ENCODE measurements at regions not wholly inside any gene's neighbourhood (a gene's known extent, or its start where the extent isn't known, plus 50 kb on each side); places are given as distances from the start of the nearest gene placed in this dataset.

DNA sequence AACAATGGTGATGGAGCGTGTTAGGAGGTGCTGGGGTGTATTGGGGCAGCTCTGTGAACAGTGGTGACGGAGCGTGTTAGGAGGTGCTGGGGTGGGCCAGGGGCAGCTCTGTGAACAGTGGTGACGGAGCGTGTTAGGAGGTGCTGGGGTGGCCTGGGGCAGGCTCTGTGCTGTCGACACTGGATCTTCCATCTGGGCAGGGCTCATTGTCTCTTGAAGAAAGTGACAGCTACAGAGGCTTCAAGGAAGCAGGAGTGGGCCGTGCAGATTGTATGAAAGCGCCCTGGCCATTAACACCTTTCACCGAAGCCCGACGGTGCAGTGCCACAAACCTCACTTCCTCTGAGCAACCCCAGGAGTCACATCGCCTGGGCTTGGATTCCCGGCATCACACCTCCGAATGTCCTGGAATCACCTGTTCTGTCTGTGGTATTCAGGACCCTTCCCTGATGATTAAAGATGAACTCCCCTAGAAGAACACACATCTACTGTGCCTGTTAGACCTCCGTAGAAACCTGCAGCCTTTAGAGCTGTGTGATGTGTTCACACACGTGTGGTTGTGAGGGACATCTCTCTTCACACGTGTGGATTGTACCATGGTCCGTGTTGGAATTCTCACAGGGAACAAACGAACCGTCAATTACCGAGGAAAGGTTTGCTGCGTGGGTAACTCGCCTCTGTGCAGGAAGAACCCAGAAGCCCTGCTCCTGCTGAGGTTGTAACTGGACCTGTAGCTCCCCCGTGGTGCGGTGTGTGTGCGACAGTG, 377.7 kb downstream of the THBS2 start:
- Histone ChIP-seq H2AFZ (ENCODE audit: low read length) (no peak overlapping the region), H3K36me3 (replicated peaks; ENCODE audit: insufficient read depth, low read length) (no peaks in the 10 kb centered on the region), H3K9me3 (replicated peaks; ENCODE audit: insufficient read depth, low read length) (no peaks in the 10 kb centered on the region), H3F3A (ENCODE audit: insufficient read depth, low read length) (no peaks in the 10 kb centered on the region), H3K79me2 (ENCODE audit: low read length) (no peaks in the 10 kb centered on the region), H4K20me1 (ENCODE audit: insufficient read depth, low read length) (no peaks in the 10 kb centered on the region), H3K4me1 (ENCODE audit: low read length) (no peaks in the 10 kb centered on the region), H3K27me3 (replicated peaks; ENCODE audit: insufficient read depth, low read length) (no peaks in the 10 kb centered on the region), H3K4me3 (ENCODE audit: low read length) (no peak overlapping the region), H3K27ac (ENCODE audit: low read length) (no peak overlapping the region), H3K9ac (ENCODE audit: low read length) (no peak overlapping the region), H3K9me2 (replicated peaks; ENCODE audit: insufficient read depth, low read length) (no peaks in the 10 kb centered on the region), H3K4me2 (ENCODE audit: low read depth, low read length) (no peak overlapping the region)
- no peak for TF ChIP-seq EZH2 (optimal IDR thresholded peaks at IDR 0.05; ENCODE audit: low read depth, low read length)
- TF ChIP-seq EZH2phosphoT487 (IDR thresholded peaks at IDR 0.05; ENCODE audit: low read length): no peak
- TF ChIP-seq, protein P1, sequence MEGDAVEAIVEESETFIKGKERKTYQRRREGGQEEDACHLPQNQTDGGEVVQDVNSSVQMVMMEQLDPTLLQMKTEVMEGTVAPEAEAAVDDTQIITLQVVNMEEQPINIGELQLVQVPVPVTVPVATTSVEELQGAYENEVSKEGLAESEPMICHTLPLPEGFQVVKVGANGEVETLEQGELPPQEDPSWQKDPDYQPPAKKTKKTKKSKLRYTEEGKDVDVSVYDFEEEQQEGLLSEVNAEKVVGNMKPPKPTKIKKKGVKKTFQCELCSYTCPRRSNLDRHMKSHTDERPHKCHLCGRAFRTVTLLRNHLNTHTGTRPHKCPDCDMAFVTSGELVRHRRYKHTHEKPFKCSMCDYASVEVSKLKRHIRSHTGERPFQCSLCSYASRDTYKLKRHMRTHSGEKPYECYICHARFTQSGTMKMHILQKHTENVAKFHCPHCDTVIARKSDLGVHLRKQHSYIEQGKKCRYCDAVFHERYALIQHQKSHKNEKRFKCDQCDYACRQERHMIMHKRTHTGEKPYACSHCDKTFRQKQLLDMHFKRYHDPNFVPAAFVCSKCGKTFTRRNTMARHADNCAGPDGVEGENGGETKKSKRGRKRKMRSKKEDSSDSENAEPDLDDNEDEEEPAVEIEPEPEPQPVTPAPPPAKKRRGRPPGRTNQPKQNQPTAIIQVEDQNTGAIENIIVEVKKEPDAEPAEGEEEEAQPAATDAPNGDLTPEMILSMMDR (IDR thresholded peaks at IDR 0.05; ENCODE audit: low read length): no peak
- DNase-seq: no peak

DNA sequence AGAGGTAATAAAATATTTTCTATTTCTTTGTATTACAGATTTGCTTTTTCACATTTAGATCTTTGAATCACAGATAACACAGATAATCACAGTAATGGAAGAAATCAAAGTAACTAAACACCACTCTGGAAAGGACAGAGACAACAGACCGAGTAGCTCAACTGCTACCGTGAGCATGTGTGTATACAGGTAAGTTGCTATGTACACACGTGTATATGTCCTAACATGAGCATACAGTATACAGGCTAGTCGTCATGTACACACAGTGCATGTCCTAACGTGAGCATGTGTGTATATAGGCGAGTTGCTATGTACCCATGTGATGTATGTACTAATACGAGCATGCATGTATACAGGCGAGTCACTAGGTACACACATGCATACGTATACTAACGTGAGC, 379.0 kb downstream of the THBS2 start:
- H3K9ac ChIP-seq (ENCODE audit: low read length): no peak overlapping the region
- H3K9me3 ChIP-seq (replicated peaks; ENCODE audit: insufficient read depth, low read length): no peaks in the 10 kb centered on the region
- no peaks in the 10 kb centered on the region for H4K20me1 ChIP-seq (ENCODE audit: insufficient read depth, low read length)
- no peak overlapping the region for H3K27ac ChIP-seq (ENCODE audit: low read length)
- H3K79me2 ChIP-seq (ENCODE audit: low read length): no peaks in the 10 kb centered on the region
- TF ChIP-seq, protein P1 (IDR thresholded peaks at IDR 0.05; ENCODE audit: low read length): no peak
- no peak for TF ChIP-seq EZH2 (optimal IDR thresholded peaks at IDR 0.05; ENCODE audit: low read depth, low read length)
- no peak for TF ChIP-seq EZH2phosphoT487 (IDR thresholded peaks at IDR 0.05; ENCODE audit: low read length)
- no peak overlapping the region for H3K4me3 ChIP-seq (ENCODE audit: low read length)
- H3K36me3 ChIP-seq (replicated peaks; ENCODE audit: insufficient read depth, low read length): no peaks in the 10 kb centered on the region
- no peak overlapping the region for H3K4me2 ChIP-seq (ENCODE audit: low read depth, low read length)
- DNase-seq: no peak
- H3K4me1 ChIP-seq (ENCODE audit: low read length): no peaks in the 10 kb centered on the region
- no peaks in the 10 kb centered on the region for H3K27me3 ChIP-seq (replicated peaks; ENCODE audit: insufficient read depth, low read length)
- no peaks in the 10 kb centered on the region for H3K9me2 ChIP-seq (replicated peaks; ENCODE audit: insufficient read depth, low read length)
- no peaks in the 10 kb centered on the region for H3F3A ChIP-seq (ENCODE audit: insufficient read depth, low read length)
- H2AFZ ChIP-seq (ENCODE audit: low read length): no peak overlapping the region

DNA sequence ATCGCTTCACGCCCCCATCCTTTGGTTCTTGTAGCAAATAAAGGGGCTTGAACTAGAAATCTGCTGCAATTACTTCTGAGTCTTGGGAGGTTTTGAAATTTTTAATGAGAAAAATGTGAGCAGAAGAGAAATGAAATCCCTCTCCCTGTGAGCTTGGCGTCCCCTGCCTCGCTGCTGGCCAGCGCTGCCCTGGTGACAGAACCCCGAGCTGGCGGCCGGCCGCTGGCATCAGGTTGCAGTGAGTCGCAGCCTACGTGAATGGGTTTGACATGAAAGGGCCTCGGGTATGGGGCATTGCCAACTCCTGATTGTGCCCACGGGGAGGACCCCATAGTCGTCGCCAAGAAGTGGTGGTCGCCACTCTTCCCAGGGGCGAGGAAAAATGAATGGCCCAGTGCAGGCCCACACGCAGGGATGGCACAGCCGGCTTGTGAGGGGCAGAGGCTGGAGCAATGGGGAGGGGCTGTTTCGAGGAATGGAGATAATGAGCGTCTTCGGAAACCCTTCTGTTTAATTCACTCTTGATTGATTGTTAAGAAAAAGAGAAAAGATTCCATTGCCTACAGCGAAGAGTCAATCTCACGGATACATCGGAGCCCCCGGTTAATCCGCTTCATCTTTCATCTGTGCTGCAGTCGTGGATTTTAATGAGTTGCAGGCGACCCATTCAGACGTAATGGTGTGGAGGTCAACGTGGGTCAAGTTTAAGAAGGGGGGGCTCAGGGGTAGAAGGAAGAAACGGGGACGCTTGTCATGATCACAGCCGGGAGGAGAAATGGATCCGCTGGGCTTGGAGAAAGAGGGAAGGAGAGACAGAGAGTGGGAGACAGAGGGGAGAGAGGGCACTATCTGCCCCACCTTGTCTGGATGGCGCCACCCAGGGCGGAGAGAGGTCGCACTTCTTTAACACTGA, 380.1 kb downstream of the THBS2 start:
- DNase-seq: no peak
- no peaks in the 10 kb centered on the region for H3K4me1 ChIP-seq (ENCODE audit: low read length)
- H3K4me3 ChIP-seq (ENCODE audit: low read length): no peak overlapping the region
- H3K27ac ChIP-seq (ENCODE audit: low read length): no peak overlapping the region
- TF ChIP-seq, protein P1 (IDR thresholded peaks at IDR 0.05; ENCODE audit: low read length): no peak
- TF ChIP-seq EZH2 (optimal IDR thresholded peaks at IDR 0.05; ENCODE audit: low read depth, low read length) (no peak), EZH2phosphoT487 (IDR thresholded peaks at IDR 0.05; ENCODE audit: low read length) (no peak)
- H3K36me3 ChIP-seq (replicated peaks; ENCODE audit: insufficient read depth, low read length): no peaks in the 10 kb centered on the region
- no peaks in the 10 kb centered on the region for H4K20me1 ChIP-seq (ENCODE audit: insufficient read depth, low read length)
- H2AFZ ChIP-seq (ENCODE audit: low read length): no peak overlapping the region
- no peaks in the 10 kb centered on the region for H3F3A ChIP-seq (ENCODE audit: insufficient read depth, low read length)
- no peak overlapping the region for H3K4me2 ChIP-seq (ENCODE audit: low read depth, low read length)
- H3K9me3 ChIP-seq (replicated peaks; ENCODE audit: insufficient read depth, low read length): no peaks in the 10 kb centered on the region
- H3K27me3 ChIP-seq (replicated peaks; ENCODE audit: insufficient read depth, low read length): no peaks in the 10 kb centered on the region
- no peaks in the 10 kb centered on the region for H3K79me2 ChIP-seq (ENCODE audit: low read length)
- no peak overlapping the region for H3K9ac ChIP-seq (ENCODE audit: low read length)
- no peaks in the 10 kb centered on the region for H3K9me2 ChIP-seq (replicated peaks; ENCODE audit: insufficient read depth, low read length)
